ENCODE measurements at regions not wholly inside any gene's neighbourhood (a gene's known extent, or its start where the extent isn't known, plus 50 kb on each side); places are given as distances from the start of the nearest gene placed in this dataset.

DNA sequence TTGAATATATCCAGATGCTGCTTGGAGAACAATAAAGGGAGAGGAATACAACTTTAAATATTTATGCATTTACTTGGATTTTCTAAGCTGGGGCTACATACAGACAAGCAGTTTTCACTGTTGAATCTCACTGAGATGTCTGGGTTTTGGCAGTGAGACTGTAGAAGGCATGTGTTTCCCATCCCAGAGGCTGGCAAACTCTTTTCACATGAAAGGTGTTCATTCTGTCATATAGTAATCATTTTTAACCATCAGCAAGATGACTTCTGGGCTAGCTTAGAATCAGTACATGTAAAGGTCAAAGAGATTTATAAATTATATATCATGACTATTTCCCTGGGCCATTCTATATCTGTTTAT lies 218.7 kb upstream of the SGO1 start:
- TF ChIP-seq, protein P1, sequence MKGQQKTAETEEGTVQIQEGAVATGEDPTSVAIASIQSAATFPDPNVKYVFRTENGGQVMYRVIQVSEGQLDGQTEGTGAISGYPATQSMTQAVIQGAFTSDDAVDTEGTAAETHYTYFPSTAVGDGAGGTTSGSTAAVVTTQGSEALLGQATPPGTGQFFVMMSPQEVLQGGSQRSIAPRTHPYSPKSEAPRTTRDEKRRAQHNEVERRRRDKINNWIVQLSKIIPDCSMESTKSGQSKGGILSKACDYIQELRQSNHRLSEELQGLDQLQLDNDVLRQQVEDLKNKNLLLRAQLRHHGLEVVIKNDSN (CRISPR knock-in tag; IDR thresholded peaks at IDR 0.05), result no peak
- TF ChIP-seq NFE2L1 (CRISPR knock-in tag; IDR thresholded peaks at IDR 0.05) (no peak), KAT7 (CRISPR knock-in tag; IDR thresholded peaks at IDR 0.05; ENCODE audit: borderline replicate concordance) (no peak), CTCF (IDR thresholded peaks at IDR 0.05) (no peak), ZNF416 (CRISPR knock-in tag; IDR thresholded peaks at IDR 0.05) (no peak), MAX (CRISPR knock-in tag; IDR thresholded peaks at IDR 0.05) (no peak), ZNF317 (CRISPR knock-in tag; IDR thresholded peaks at IDR 0.05; ENCODE audit: borderline replicate concordance, low read depth) (no peak), E2F4 (CRISPR knock-in tag; IDR thresholded peaks at IDR 0.05; ENCODE audit: borderline replicate concordance, low read depth) (no peak), ATF1 (CRISPR knock-in tag; IDR thresholded peaks at IDR 0.05) (no peak)
- TF ChIP-seq, protein P2, sequence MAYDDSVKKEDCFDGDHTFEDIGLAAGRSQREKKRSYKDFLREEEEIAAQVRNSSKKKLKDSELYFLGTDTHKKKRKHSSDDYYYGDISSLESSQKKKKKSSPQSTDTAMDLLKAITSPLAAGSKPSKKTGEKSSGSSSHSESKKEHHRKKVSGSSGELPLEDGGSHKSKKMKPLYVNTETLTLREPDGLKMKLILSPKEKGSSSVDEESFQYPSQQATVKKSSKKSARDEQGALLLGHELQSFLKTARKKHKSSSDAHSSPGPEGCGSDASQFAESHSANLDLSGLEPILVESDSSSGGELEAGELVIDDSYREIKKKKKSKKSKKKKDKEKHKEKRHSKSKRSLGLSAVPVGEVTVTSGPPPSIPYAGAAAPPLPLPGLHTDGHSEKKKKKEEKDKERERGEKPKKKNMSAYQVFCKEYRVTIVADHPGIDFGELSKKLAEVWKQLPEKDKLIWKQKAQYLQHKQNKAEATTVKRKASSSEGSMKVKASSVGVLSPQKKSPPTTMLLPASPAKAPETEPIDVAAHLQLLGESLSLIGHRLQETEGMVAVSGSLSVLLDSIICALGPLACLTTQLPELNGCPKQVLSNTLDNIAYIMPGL (CRISPR knock-in tag; IDR thresholded peaks at IDR 0.05), result no peak
